ENCODE measurements at regions not wholly inside any gene's neighbourhood (a gene's known extent, or its start where the extent isn't known, plus 50 kb on each side); places are given as distances from the start of the nearest gene placed in this dataset.
A peak's percentile ranks its signal among the peaks of the same experiment; 100 is the strongest.

- no peaks in the 10 kb centered on the region for H3K9me3 Mint-ChIP-seq (ENCODE audit: unreplicated experiment)
- Histone ChIP-seq H3K4me3 (ENCODE audit: insufficient read depth, low read depth, low read length) (no peak overlapping the region), H2AFZ (ENCODE audit: low read depth, low read length) (no peak overlapping the region), H3K9ac (ENCODE audit: low read length) (no peak overlapping the region), H3K27ac (ENCODE audit: low read depth, low read length) (no peak overlapping the region), H3K79me2 (ENCODE audit: insufficient read depth, low read length) (no peaks in the 10 kb centered on the region), H3K36me3 (ENCODE audit: insufficient read depth, low read length) (no peaks in the 10 kb centered on the region), H3K27me3 (ENCODE audit: insufficient read depth, low read length) (peaks cover 2% of the 10 kb centered on the region), H3K4me2 (ENCODE audit: low read length) (no peak overlapping the region), H4K20me1 (ENCODE audit: insufficient read depth, low read length) (no peaks in the 10 kb centered on the region), H3K4me1 (ENCODE audit: insufficient read depth, low read length) (no peaks in the 10 kb centered on the region), H3K9me3 (ENCODE audit: insufficient read depth, low read depth, low read length) (no peaks in the 10 kb centered on the region)
- H3K4me1 Mint-ChIP-seq (ENCODE audit: low read depth, unreplicated experiment), result no peaks in the 10 kb centered on the region
- DNase-seq (ENCODE audit: low read depth) (peak; percentile 73), FAIRE-seq (no peak)
- H3K36me3 Mint-ChIP-seq (ENCODE audit: low read depth, unreplicated experiment), result no peaks in the 10 kb centered on the region
- TF ChIP-seq EZH2 (IDR thresholded peaks at IDR 0.05; ENCODE audit: insufficient read depth, low read length) (no peak), CTCF (IDR thresholded peaks at IDR 0.05; ENCODE audit: insufficient read depth, low read depth, low read length) (no peak)
- H3K27me3 Mint-ChIP-seq (ENCODE audit: low read depth, unreplicated experiment), result peaks cover 8% of the 10 kb centered on the region
- H3K4me3 Mint-ChIP-seq (ENCODE audit: unreplicated experiment), result no peak overlapping the region
- H3K27ac Mint-ChIP-seq (ENCODE audit: unreplicated experiment), result no peak overlapping the region
Observed at GRCh38 chr2:221318376-221319130, 253.6 kb downstream of the EPHA4 start.

- no peak overlapping the region for H3K4me2 ChIP-seq (ENCODE audit: low read length)
- no peak for FAIRE-seq
- H3K27me3 ChIP-seq (ENCODE audit: insufficient read depth, low read length), result peaks cover 2% of the 10 kb centered on the region
- Mint-ChIP-seq H3K27ac (ENCODE audit: unreplicated experiment) (no peak overlapping the region), H3K4me3 (ENCODE audit: unreplicated experiment) (no peak overlapping the region), H3K27me3 (ENCODE audit: low read depth, unreplicated experiment) (peaks cover 5% of the 10 kb centered on the region), H3K9me3 (ENCODE audit: unreplicated experiment) (no peaks in the 10 kb centered on the region), H3K36me3 (ENCODE audit: low read depth, unreplicated experiment) (no peaks in the 10 kb centered on the region), H3K4me1 (ENCODE audit: low read depth, unreplicated experiment) (no peaks in the 10 kb centered on the region)
- no peak overlapping the region for H3K4me3 ChIP-seq (ENCODE audit: insufficient read depth, low read depth, low read length)
- H3K79me2 ChIP-seq (ENCODE audit: insufficient read depth, low read length), result no peaks in the 10 kb centered on the region
- H3K4me1 ChIP-seq (ENCODE audit: insufficient read depth, low read length), result no peaks in the 10 kb centered on the region
- TF ChIP-seq CTCF (IDR thresholded peaks at IDR 0.05; ENCODE audit: insufficient read depth, low read depth, low read length), result no peak
- no peak for TF ChIP-seq EZH2 (IDR thresholded peaks at IDR 0.05; ENCODE audit: insufficient read depth, low read length)
- H4K20me1 ChIP-seq (ENCODE audit: insufficient read depth, low read length), result no peaks in the 10 kb centered on the region
- H3K9me3 ChIP-seq (ENCODE audit: insufficient read depth, low read depth, low read length), result no peaks in the 10 kb centered on the region
- no peak overlapping the region for H3K27ac ChIP-seq (ENCODE audit: low read depth, low read length)
- H3K36me3 ChIP-seq (ENCODE audit: insufficient read depth, low read length), result no peaks in the 10 kb centered on the region
- no peak overlapping the region for H3K9ac ChIP-seq (ENCODE audit: low read length)
- DNase-seq (ENCODE audit: low read depth), result no peak
- no peak overlapping the region for H2AFZ ChIP-seq (ENCODE audit: low read depth, low read length)
Observed at GRCh38 chr2:221322741-221323140, 249.4 kb downstream of the EPHA4 start.

GRCh38 chr2:221323513-221323912 is 248.6 kb downstream of the EPHA4 start:
- Mint-ChIP-seq H3K4me1 (ENCODE audit: low read depth, unreplicated experiment) (no peaks in the 10 kb centered on the region), H3K36me3 (ENCODE audit: low read depth, unreplicated experiment) (no peaks in the 10 kb centered on the region), H3K9me3 (ENCODE audit: unreplicated experiment) (no peaks in the 10 kb centered on the region), H3K4me3 (ENCODE audit: unreplicated experiment) (no peak overlapping the region), H3K27me3 (ENCODE audit: low read depth, unreplicated experiment) (peaks cover 5% of the 10 kb centered on the region), H3K27ac (ENCODE audit: unreplicated experiment) (no peak overlapping the region)
- no peak for FAIRE-seq
- Histone ChIP-seq H3K27me3 (ENCODE audit: insufficient read depth, low read length) (peaks cover 2% of the 10 kb centered on the region), H3K9me3 (ENCODE audit: insufficient read depth, low read depth, low read length) (no peaks in the 10 kb centered on the region), H3K4me3 (ENCODE audit: insufficient read depth, low read depth, low read length) (no peak overlapping the region), H2AFZ (ENCODE audit: low read depth, low read length) (no peak overlapping the region), H3K4me2 (ENCODE audit: low read length) (no peak overlapping the region), H4K20me1 (ENCODE audit: insufficient read depth, low read length) (no peaks in the 10 kb centered on the region), H3K4me1 (ENCODE audit: insufficient read depth, low read length) (no peaks in the 10 kb centered on the region), H3K27ac (ENCODE audit: low read depth, low read length) (no peak overlapping the region), H3K9ac (ENCODE audit: low read length) (no peak overlapping the region), H3K79me2 (ENCODE audit: insufficient read depth, low read length) (no peaks in the 10 kb centered on the region), H3K36me3 (ENCODE audit: insufficient read depth, low read length) (no peaks in the 10 kb centered on the region)
- TF ChIP-seq EZH2 (IDR thresholded peaks at IDR 0.05; ENCODE audit: insufficient read depth, low read length), result no peak
- no peak for TF ChIP-seq CTCF (IDR thresholded peaks at IDR 0.05; ENCODE audit: insufficient read depth, low read depth, low read length)
- no peak for DNase-seq (ENCODE audit: low read depth)
